ENCODE measurements at regions not wholly inside any gene's neighbourhood (a gene's known extent, or its start where the extent isn't known, plus 50 kb on each side); places are given as distances from the start of the nearest gene placed in this dataset.
"Not testable (repeated sequence)": the region's sequence is repeated elsewhere in the genome, so short reads cannot be mapped to it uniquely, and the experiment has no call there.

DNA sequence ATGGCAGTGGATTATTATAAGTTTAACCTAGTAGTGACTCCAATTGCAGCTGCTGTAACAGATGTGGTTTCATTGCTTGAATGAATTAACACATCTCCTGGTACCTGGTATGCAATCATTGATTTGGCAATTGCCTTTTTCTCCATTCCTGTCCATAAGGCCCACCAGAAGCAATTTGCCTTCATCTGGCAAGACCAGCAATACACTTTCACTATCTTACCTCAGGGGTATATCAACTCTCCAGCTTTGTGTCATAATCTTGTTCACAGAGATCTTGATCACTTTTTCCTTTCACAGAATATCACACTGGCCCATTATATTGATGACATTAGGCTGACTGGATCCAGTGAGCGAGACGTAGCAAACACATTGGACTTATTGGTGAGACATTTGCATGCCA lies 128.7 kb upstream of the ZC3H12C start:
- no peak overlapping the region for H3K27ac ChIP-seq
- H3K4me1 ChIP-seq: no peaks in the 10 kb centered on the region
- H3K9me3 ChIP-seq: no peaks in the 10 kb centered on the region
- intact Hi-C loops (cut with DNase I): no loop called here
- DNase-seq (ENCODE audit: extremely low spot score in 2 of 2): no peak
- H3K4me3 ChIP-seq: no peak overlapping the region
- no peaks in the 10 kb centered on the region for H3K27me3 ChIP-seq
- TF ChIP-seq POLR2A (IDR thresholded peaks at IDR 0.05): no peak
- TF ChIP-seq POLR2AphosphoS5 (IDR thresholded peaks at IDR 0.05; ENCODE audit: insufficient read depth in 1 of 2, low read depth in 1 of 2): no peak
- TF ChIP-seq, protein P1, sequence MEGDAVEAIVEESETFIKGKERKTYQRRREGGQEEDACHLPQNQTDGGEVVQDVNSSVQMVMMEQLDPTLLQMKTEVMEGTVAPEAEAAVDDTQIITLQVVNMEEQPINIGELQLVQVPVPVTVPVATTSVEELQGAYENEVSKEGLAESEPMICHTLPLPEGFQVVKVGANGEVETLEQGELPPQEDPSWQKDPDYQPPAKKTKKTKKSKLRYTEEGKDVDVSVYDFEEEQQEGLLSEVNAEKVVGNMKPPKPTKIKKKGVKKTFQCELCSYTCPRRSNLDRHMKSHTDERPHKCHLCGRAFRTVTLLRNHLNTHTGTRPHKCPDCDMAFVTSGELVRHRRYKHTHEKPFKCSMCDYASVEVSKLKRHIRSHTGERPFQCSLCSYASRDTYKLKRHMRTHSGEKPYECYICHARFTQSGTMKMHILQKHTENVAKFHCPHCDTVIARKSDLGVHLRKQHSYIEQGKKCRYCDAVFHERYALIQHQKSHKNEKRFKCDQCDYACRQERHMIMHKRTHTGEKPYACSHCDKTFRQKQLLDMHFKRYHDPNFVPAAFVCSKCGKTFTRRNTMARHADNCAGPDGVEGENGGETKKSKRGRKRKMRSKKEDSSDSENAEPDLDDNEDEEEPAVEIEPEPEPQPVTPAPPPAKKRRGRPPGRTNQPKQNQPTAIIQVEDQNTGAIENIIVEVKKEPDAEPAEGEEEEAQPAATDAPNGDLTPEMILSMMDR (IDR thresholded peaks at IDR 0.05): no peak
- H3K36me3 ChIP-seq: no peaks in the 10 kb centered on the region

DNA sequence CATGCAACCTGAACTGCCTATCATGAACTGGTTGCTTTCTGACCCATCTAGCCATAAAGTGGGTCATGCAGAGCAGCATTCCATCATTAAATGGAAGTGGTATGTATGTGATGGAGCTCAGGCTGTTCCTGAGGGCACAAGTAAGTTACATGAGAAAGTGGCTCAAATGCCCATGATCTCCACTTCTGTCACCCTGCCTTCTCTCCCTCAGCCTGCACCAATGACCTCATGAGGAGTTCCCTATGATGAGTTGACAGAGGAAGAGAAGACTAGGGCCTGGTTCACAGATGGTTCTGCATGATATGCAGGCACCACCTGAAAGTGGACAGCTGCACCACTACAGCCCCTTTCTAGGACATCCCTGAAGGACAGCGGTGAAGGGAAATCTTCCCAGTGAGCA lies 127.7 kb upstream of the ZC3H12C start:
- H3K27ac ChIP-seq; H3K36me3 ChIP-seq; H3K27me3 ChIP-seq; H3K9me3 ChIP-seq; DNase-seq (ENCODE audit: extremely low spot score in 2 of 2); intact Hi-C loops (cut with DNase I); H3K4me3 ChIP-seq; H3K4me1 ChIP-seq: not testable (repeated sequence)

DNA sequence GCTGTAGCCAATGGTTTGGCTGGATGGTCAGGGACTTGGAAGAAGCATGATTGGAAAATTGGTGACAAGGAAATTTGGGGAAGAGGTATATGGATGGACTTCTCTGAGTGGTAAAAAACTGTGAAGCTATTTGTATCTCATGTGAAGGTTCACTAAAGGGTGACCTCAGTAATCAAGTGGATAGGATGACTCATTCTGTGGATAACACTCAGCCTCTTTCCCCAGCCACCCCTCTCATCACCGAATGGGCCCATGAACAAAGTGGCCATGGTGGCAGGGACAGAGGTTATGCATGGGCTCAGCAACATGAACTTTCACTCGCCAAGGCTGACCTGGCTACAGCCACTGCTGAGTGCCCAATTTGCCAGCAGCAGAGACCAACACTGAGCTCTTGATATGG lies 127.3 kb upstream of the ZC3H12C start:
- H3K27ac ChIP-seq; intact Hi-C loops (cut with DNase I); H3K9me3 ChIP-seq; H3K36me3 ChIP-seq; H3K27me3 ChIP-seq; H3K4me1 ChIP-seq; DNase-seq (ENCODE audit: extremely low spot score in 2 of 2); H3K4me3 ChIP-seq: not testable (repeated sequence)

DNA sequence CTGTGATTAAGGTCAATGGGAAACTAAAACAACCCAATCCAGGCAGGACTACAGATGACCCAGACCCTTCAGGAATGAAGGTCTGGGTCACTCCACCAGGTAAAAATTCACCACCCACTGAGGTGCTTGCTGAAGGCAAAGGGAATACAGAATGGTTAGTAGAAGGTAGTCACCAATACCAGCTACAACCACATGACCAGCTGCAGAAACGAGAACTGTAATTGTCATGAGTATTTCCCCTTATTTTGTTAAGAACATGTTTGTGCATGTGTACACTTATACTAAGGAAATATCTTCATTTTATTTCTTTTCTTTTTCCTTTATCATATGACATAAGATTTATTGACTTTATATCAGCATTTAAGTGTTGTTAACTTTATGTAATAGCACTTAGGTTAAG lies 126.1 kb upstream of the ZC3H12C start:
- H3K27ac ChIP-seq; DNase-seq (ENCODE audit: extremely low spot score in 2 of 2); H3K4me1 ChIP-seq; H3K36me3 ChIP-seq; H3K9me3 ChIP-seq; intact Hi-C loops (cut with DNase I); H3K4me3 ChIP-seq; H3K27me3 ChIP-seq: not testable (repeated sequence)

DNA sequence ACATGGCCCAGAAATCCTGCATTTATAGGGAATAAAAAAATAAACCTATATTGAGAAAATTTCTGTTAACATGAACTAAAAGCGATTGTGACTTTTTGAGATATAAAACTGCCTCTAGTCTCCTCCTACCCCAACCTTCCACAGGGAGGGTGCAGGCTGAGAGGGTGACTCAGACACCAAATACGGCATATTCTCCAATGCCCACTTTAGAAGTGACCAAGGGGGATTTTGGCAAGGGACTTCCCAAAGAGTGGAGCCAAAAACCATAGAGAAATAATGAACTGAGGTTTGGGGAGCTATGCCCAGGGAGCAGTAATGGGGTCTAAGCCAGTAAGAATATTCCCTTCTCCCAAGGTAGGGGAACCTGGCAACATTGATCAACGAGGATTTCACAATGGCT lies 124.9 kb upstream of the ZC3H12C start:
- H3K4me3 ChIP-seq: no peak overlapping the region
- no peaks in the 10 kb centered on the region for H3K27me3 ChIP-seq
- no peak for TF ChIP-seq POLR2AphosphoS5 (IDR thresholded peaks at IDR 0.05; ENCODE audit: insufficient read depth in 1 of 2, low read depth in 1 of 2)
- TF ChIP-seq, protein P1 (IDR thresholded peaks at IDR 0.05): no peak
- no peak for TF ChIP-seq POLR2A (IDR thresholded peaks at IDR 0.05)
- H3K27ac ChIP-seq: no peak overlapping the region
- no peaks in the 10 kb centered on the region for H3K36me3 ChIP-seq
- no peaks in the 10 kb centered on the region for H3K9me3 ChIP-seq
- peaks cover 9% of the 10 kb centered on the region for H3K4me1 ChIP-seq
- intact Hi-C loops (cut with DNase I): no loop called here
- DNase-seq (ENCODE audit: extremely low spot score in 2 of 2): no peak

DNA sequence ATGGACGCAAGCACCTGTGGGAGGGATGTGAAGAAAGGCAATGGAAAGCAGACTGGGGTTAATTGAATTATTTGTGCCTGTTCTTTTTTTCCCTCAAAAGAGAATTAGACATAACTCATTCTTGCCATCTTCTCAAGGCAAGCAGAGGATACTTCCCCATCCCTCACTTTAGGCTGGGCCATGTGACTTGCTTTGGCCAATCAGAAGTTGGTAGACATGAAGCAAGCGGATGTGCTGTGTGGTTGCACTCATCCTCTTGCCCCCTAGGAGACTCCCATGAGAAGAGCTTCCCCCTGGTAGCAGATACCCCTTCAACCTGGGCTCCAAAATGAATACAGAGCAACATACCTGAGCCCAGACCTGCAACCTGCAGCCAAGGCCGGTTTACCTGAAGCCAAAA lies 124.4 kb upstream of the ZC3H12C start:
- no peaks in the 10 kb centered on the region for H3K36me3 ChIP-seq
- intact Hi-C loops (cut with DNase I): no loop called here
- no peaks in the 10 kb centered on the region for H3K27me3 ChIP-seq
- no peak overlapping the region for H3K4me3 ChIP-seq
- H3K4me1 ChIP-seq: peaks cover 9% of the 10 kb centered on the region
- H3K9me3 ChIP-seq: no peaks in the 10 kb centered on the region
- no peak overlapping the region for H3K27ac ChIP-seq
- no peak for DNase-seq (ENCODE audit: extremely low spot score in 2 of 2)
- TF ChIP-seq, protein P1 (IDR thresholded peaks at IDR 0.05): no peak
- TF ChIP-seq POLR2A (IDR thresholded peaks at IDR 0.05) (no peak), POLR2AphosphoS5 (IDR thresholded peaks at IDR 0.05; ENCODE audit: insufficient read depth in 1 of 2, low read depth in 1 of 2) (no peak)

DNA sequence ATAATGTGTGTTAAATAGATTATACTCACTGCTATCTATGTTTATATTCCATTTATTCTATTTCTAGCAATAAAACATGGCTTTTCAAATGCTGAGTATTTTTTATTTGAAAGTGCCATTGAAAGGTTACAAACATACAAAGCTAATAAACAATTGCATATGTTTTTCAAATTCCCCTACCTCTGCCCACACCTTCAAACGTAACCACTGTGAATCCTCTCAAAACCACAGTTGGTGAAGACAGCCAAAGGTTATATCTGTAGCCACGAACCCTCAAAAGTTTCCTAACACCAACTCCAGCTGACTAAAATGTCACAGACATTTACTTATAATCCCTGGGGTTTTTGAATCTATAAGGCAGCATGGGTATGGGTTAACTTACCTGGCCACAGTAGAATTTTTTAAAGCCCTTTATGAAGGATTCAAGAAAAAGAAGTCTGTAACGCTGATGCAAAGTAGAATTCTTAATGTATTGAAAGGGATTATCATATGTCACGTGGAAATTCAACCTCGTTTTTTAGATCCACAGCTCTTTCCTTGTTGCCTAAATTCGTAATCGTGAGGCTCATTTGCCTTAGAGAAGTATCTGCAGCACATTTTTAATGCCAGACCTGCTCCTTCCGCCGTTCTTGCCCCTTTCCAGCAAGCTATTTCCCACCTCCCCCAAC lies 122.5 kb upstream of the ZC3H12C start:
- Histone ChIP-seq H3K9me3 (no peaks in the 10 kb centered on the region), H3K4me3 (no peak overlapping the region), H3K36me3 (no peaks in the 10 kb centered on the region), H3K27me3 (no peaks in the 10 kb centered on the region), H3K27ac (no peak overlapping the region), H3K4me1 (peaks cover 9% of the 10 kb centered on the region)
- intact Hi-C loops (cut with DNase I): no loop called here
- DNase-seq (ENCODE audit: extremely low spot score in 2 of 2): no peak
- TF ChIP-seq POLR2AphosphoS5 (IDR thresholded peaks at IDR 0.05; ENCODE audit: insufficient read depth in 1 of 2, low read depth in 1 of 2): no peak
- TF ChIP-seq, protein P1 (IDR thresholded peaks at IDR 0.05): no peak
